Progenitor cell of endocrine pancreas (in vitro differentiated cells): ENCODE measurements at regions not wholly inside any gene's neighbourhood (a gene's known extent, or its start where the extent isn't known, plus 50 kb on each side); places are given as distances from the start of the nearest gene placed in this dataset.

Source experiments
- DNase-seq: peaks from one replicate; pipeline ENCODE4 v3.0.0; 2021; ENCODE audit warnings: low spot score; ENCODE audit not compliant: unreplicated experiment
- H3K27ac Mint-ChIP-seq: 2 replicates; pipeline ENCODE4 v1.8.0; 2021; ENCODE audit warnings: mild to moderate bottlenecking, moderate library complexity, mixed read lengths
- H3K27me3 Mint-ChIP-seq: 2 replicates; pipeline ENCODE4 v1.8.0; 2021; ENCODE audit warnings: mixed read lengths
- H3K36me3 Mint-ChIP-seq: 2 replicates; pipeline ENCODE4 v1.8.0; 2022; ENCODE audit warnings: mixed read lengths; ENCODE audit not compliant: insufficient read depth
- H3K4me1 Mint-ChIP-seq: 2 replicates; pipeline ENCODE4 v1.8.0; 2021; ENCODE audit warnings: low read depth, mixed read lengths
- H3K4me3 Mint-ChIP-seq: 2 replicates; pipeline ENCODE4 v1.8.0; 2021; ENCODE audit warnings: low read depth, mild to moderate bottlenecking, moderate library complexity, mixed read lengths
- H3K9me3 Mint-ChIP-seq: 2 replicates; pipeline ENCODE4 v1.8.0; 2021; ENCODE audit warnings: low read depth, mixed read lengths
- CTCF ChIP-seq: fragments of 200-600 bp; sonication (generic); IDR thresholded peaks from one replicate; pipeline ENCODE4 v1.5.0; 2021; ENCODE audit warnings: antibody characterized with exemption, mild to moderate bottlenecking; ENCODE audit not compliant: unreplicated experiment

GRCh38 chr5:2488593-2488992 lies 262.9 kb downstream of the IRX2 start:
- TF ChIP-seq CTCF, result no peak
- no peaks in the 10 kb centered on the region for H3K4me1 Mint-ChIP-seq
- H3K9me3 Mint-ChIP-seq, result peaks cover 10% of the 10 kb centered on the region
- H3K36me3 Mint-ChIP-seq, result no peaks in the 10 kb centered on the region
- H3K27ac Mint-ChIP-seq, result no peak overlapping the region
- DNase-seq, result no peak
- peaks cover 15% of the 10 kb centered on the region for H3K27me3 Mint-ChIP-seq
- no peak overlapping the region for H3K4me3 Mint-ChIP-seq

- no peak for TF ChIP-seq CTCF
- no peaks in the 10 kb centered on the region for H3K36me3 Mint-ChIP-seq
- H3K27ac Mint-ChIP-seq, result no peak overlapping the region
- peaks cover 12% of the 10 kb centered on the region for H3K27me3 Mint-ChIP-seq
- H3K9me3 Mint-ChIP-seq, result peaks cover 17% of the 10 kb centered on the region
- H3K4me3 Mint-ChIP-seq, result no peak overlapping the region
- no peaks in the 10 kb centered on the region for H3K4me1 Mint-ChIP-seq
- no peak for DNase-seq
These were observed 264.2 kb downstream of the IRX2 start for GRCh38 chr5:2487152-2487763.

- H3K36me3 Mint-ChIP-seq, result peaks cover 3% of the 10 kb centered on the region
- no peaks in the 10 kb centered on the region for H3K4me1 Mint-ChIP-seq
- peaks cover 11% of the 10 kb centered on the region for H3K27me3 Mint-ChIP-seq
- TF ChIP-seq CTCF, result no peak
- H3K27ac Mint-ChIP-seq, result no peak overlapping the region
- no peak overlapping the region for H3K4me3 Mint-ChIP-seq
- peaks cover 24% of the 10 kb centered on the region for H3K9me3 Mint-ChIP-seq
- DNase-seq, result no peak
These were observed 265.1 kb downstream of the IRX2 start for GRCh38 chr5:2486373-2486772.

GRCh38 chr5:2482778-2483177 lies 268.7 kb downstream of the IRX2 start:
- Mint-ChIP-seq H3K27ac (no peak overlapping the region), H3K36me3 (peaks cover 3% of the 10 kb centered on the region), H3K27me3 (peaks cover 18% of the 10 kb centered on the region), H3K9me3 (peaks cover 29% of the 10 kb centered on the region), H3K4me1 (no peaks in the 10 kb centered on the region), H3K4me3 (no peak overlapping the region)
- TF ChIP-seq CTCF, result no peak
- DNase-seq, result no peak

- H3K27ac Mint-ChIP-seq, result no peak overlapping the region
- no peak for TF ChIP-seq CTCF
- peaks cover 23% of the 10 kb centered on the region for H3K27me3 Mint-ChIP-seq
- H3K36me3 Mint-ChIP-seq, result peaks cover 3% of the 10 kb centered on the region
- H3K4me1 Mint-ChIP-seq, result no peaks in the 10 kb centered on the region
- H3K4me3 Mint-ChIP-seq, result no peak overlapping the region
- H3K9me3 Mint-ChIP-seq, result peaks cover 24% of the 10 kb centered on the region
- no peak for DNase-seq
These were observed 270.6 kb downstream of the IRX2 start for GRCh38 chr5:2480871-2481270.
